HepG2 (cell line): ENCODE measurements at regions not wholly inside any gene's neighbourhood (a gene's known extent, or its start where the extent isn't known, plus 50 kb on each side); places are given as distances from the start of the nearest gene placed in this dataset.

Experiments
- ATAC-seq: fragments of 200-7000 bp; cut with Tn5 transposase; 3 replicates; pipeline ENCODE4 v1.9.1; 2020; ENCODE audit warnings: mild to moderate bottlenecking, moderate library complexity
- BruUV-seq: library from RNA; stranded (reverse); fragments of 400-500 nt; replicated peaks from 2 replicates; lab custom pipeline; 2021; lab: Mats Ljungman, UMichigan
- CTCF ChIA-PET: fragments of 300-600 bp; formaldehyde crosslinking; extraction: SDS; loops from one replicate; lab custom pipeline; 2021; ENCODE audit warnings: low total read pairs, inconsistent platforms, low intra/inter-chr PET ratio; lab: Yijun Ruan, JAX
- POLR2A ChIA-PET: fragments of 350-600 bp; sonication (Branson Sonifier 250); formaldehyde crosslinking; loops from one replicate; lab custom pipeline; 2020; ENCODE audit warnings: antibody characterized with exemption, inconsistent platforms; lab: Yijun Ruan, JAX
- DNase-seq: peaks from one replicate; pipeline ENCODE4 v3.0.0-alpha.2; 2015; ENCODE audit warnings: low spot score
- FAIRE-seq: peaks from 3 replicates; lab custom pipeline; 2011; peaks lifted over from hg19 to GRCh38; lab: Jason Lieb, UNC
- H2AFZ ChIP-seq: one replicate; pipeline ENCODE4 v1.6.1; 2011; ENCODE audit warnings: low read length, inconsistent platforms
- H3K27ac ChIP-seq: fragments of 300-600 bp; 3 replicates; pipeline ENCODE4 v1.8.0; 2011; ENCODE audit warnings: mixed run types, mild to moderate bottlenecking, mixed read lengths, low read length, inconsistent platforms; ENCODE audit not compliant: insufficient read depth; ENCODE audit errors: extremely low read length
- H3K27me3 ChIP-seq, 2 experiments: fragments of 200-600 bp in 1 of 2; 2 replicates in 1 of 2; 3 replicates in 1 of 2; pipeline versions ENCODE4 v1.6.0 to v1.8.0; 2011; ENCODE audit warnings: low read length in 2 of 2, mild to moderate bottlenecking in 2 of 2, moderate library complexity in 2 of 2, inconsistent platforms in 1 of 2; ENCODE audit not compliant: insufficient read depth in 2 of 2, control insufficient read depth in 1 of 2
- H3K36me3 ChIP-seq, 2 experiments: fragments of 200-600 bp in 1 of 2; replicated peaks in 1 of 2; 2 replicates in 1 of 2; 3 replicates in 1 of 2; pipeline versions ENCODE4 v1.5.1 to v1.8.0; 2011; ENCODE audit warnings: low read length in 2 of 2, inconsistent platforms in 1 of 2; ENCODE audit not compliant: insufficient read depth in 2 of 2, control insufficient read depth in 1 of 2
- H3K4me1 ChIP-seq: 2 replicates; pipeline ENCODE4 v1.5.1; 2012; ENCODE audit warnings: low read length, inconsistent platforms; ENCODE audit not compliant: insufficient read depth
- H3K4me2 ChIP-seq: 2 replicates; pipeline ENCODE4 v1.6.0; 2011; ENCODE audit warnings: low read depth, low read length, inconsistent platforms
- H3K4me3 ChIP-seq, 3 experiments: fragments of 200-600 bp in 1 of 3; sonication (generic), shearing (Covaris generic) in 1 of 3; replicated peaks in 1 of 3; 2 replicates each; pipeline ENCODE4 v1.5.1; 2011 to 2016; ENCODE audit warnings: low read length in 3 of 3, inconsistent platforms in 2 of 3, low read depth in 2 of 3, mild to moderate bottlenecking in 2 of 3, control low read depth in 1 of 3, mixed read lengths in 1 of 3; ENCODE audit not compliant: insufficient read depth in 1 of 3
- H3K79me2 ChIP-seq: one replicate; pipeline ENCODE4 v1.6.1; 2011; ENCODE audit warnings: low read length, inconsistent platforms; ENCODE audit not compliant: insufficient read depth
- H3K9ac ChIP-seq: 2 replicates; pipeline ENCODE4 v1.6.0; 2011; ENCODE audit warnings: mild to moderate bottlenecking, low read depth, low read length, inconsistent platforms; ENCODE audit not compliant: insufficient read depth
- H3K9me3 ChIP-seq: 2 replicates; pipeline ENCODE4 v1.5.1; 2012; ENCODE audit warnings: mild to moderate bottlenecking, low read length
- H4K20me1 ChIP-seq: 2 replicates; pipeline ENCODE4 v1.6.0; 2011; ENCODE audit warnings: inconsistent platforms, mild to moderate bottlenecking, low read length, moderate library complexity; ENCODE audit not compliant: insufficient read depth
- HMG20B ChIP-seq: conservative IDR thresholded peaks from 2 replicates; pipeline ENCODE4 v1.6.1; 2016; ENCODE audit warnings: missing genetic modification reagents, missing compliant biosample characterization
- ISX ChIP-seq: sonication (generic); formaldehyde crosslinking; conservative IDR thresholded peaks from 2 replicates; pipeline ENCODE4 v1.5.0; 2020; ENCODE audit warnings: missing genetic modification reagents
- MAFF ChIP-seq: IDR thresholded peaks from 2 replicates; pipeline ENCODE4 v1.6.1; 2011; ENCODE audit warnings: low read depth, low read length, improper control_type of control experiment
- MAFK ChIP-seq, 2 experiments: IDR thresholded peaks in 1 of 2; conservative IDR thresholded peaks in 1 of 2; 2 replicates each; pipeline ENCODE4 v1.6.1; 2011; ENCODE audit warnings: improper control_type of control experiment in 2 of 2, low read length in 2 of 2
- ZNF616 ChIP-seq: sonication (generic); formaldehyde crosslinking; IDR thresholded peaks from 2 replicates; pipeline ENCODE4 v1.5.0; 2020; ENCODE audit warnings: low read depth, mild to moderate bottlenecking, missing genetic modification reagents
- in situ Hi-C: cut with HindIII; loops from 2 replicates; pipeline ENCODE4 v1.10.0; 2017; ENCODE audit warnings: low pct_unique_long_range_greater_than_20kb; ENCODE audit not compliant: extremely low pct_ligation_motif_present
- intact Hi-C: fragments of 100-400 bp; cut with micrococcal nuclease; formaldehyde crosslinking; loops from one replicate; pipeline ENCODE4 v1.10.0; 2022; ENCODE audit not compliant: unreplicated experiment
- TF ChIP-seq, protein P1 (sequence below): sonication (generic); formaldehyde crosslinking; IDR thresholded peaks from 2 replicates; pipeline ENCODE4 v1.5.0; 2020; ENCODE audit warnings: mild to moderate bottlenecking, missing genetic modification reagents
- TF ChIP-seq, protein P2 (sequence below): sonication (generic); formaldehyde crosslinking; IDR thresholded peaks from 2 replicates; pipeline ENCODE4 v1.5.0; 2020; ENCODE audit warnings: missing genetic modification reagents, mild to moderate bottlenecking, borderline replicate concordance

DNA sequence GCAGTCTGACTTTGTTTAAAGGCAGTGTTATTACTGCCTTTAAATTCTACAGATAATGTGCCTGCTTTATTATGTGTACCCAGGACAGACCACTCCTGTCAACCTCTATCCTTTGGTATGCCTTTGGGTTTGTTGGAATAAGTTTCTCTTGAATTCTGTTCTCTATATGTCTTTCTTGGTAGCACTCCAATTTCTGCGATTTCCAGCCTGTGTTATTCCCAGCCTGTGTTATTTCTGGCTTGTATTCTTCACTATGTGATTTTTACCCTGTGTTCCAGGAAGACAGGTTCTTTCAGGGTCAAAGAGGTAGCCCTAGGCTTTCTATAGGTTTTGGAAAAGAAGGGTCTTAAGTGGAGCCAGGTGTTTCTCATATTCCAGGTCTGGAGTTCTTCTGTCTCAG is 407.4 kb upstream of the AZI2 start (continued):
- TF ChIP-seq, protein P1, sequence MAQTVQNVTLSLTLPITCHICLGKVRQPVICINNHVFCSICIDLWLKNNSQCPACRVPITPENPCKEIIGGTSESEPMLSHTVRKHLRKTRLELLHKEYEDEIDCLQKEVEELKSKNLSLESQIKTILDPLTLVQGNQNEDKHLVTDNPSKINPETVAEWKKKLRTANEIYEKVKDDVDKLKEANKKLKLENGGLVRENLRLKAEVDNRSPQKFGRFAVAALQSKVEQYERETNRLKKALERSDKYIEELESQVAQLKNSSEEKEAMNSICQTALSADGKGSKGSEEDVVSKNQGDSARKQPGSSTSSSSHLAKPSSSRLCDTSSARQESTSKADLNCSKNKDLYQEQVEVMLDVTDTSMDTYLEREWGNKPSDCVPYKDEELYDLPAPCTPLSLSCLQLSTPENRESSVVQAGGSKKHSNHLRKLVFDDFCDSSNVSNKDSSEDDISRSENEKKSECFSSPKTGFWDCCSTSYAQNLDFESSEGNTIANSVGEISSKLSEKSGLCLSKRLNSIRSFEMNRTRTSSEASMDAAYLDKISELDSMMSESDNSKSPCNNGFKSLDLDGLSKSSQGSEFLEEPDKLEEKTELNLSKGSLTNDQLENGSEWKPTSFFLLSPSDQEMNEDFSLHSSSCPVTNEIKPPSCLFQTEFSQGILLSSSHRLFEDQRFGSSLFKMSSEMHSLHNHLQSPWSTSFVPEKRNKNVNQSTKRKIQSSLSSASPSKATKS (CRISPR knock-in tag): no peak
- TF ChIP-seq ISX (CRISPR knock-in tag): no peak
- no peak for TF ChIP-seq HMG20B
- TF ChIP-seq, protein P2, sequence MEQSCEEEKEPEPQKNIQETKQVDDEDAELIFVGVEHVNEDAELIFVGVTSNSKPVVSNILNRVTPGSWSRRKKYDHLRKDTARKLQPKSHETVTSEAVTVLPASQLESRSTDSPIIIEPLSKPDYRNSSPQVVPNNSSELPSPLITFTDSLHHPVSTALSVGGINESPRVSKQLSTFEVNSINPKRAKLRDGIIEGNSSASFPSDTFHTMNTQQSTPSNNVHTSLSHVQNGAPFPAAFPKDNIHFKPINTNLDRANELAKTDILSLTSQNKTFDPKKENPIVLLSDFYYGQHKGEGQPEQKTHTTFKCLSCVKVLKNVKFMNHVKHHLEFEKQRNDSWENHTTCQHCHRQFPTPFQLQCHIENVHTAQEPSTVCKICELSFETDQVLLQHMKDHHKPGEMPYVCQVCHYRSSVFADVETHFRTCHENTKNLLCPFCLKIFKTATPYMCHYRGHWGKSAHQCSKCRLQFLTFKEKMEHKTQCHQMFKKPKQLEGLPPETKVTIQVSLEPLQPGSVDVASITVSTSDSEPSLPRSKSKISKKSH (CRISPR knock-in tag): no peak

DNA sequence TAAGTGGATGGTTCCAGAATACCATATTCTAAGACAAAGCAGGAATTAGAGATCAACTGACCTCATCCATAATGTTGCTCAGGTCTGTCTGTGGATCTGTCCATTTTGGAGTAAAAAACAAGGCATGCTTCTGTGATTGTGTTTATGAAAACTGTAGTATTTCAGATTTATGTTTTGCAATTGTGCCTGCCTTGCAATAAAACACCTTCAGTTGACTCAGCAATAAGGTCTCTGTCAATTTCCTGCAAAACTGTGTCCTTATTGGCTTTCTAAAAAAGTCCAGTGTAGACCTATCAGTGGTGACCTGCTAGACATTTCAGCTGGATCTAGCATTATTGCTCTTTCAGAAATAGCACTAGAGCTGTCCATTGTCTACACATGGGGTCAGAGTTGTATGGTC is 409.5 kb upstream of the AZI2 start:
- Histone ChIP-seq H2AFZ (no peak overlapping the region), H3K27me3 (no peaks in the 10 kb centered on the region), H3K4me2 (no peak overlapping the region), H3K79me2 (no peaks in the 10 kb centered on the region), H3K36me3 (no peaks in the 10 kb centered on the region), H3K9ac (no peak overlapping the region), H3K9me3 (0 out of 2 replicates have a peak, but pooled peaks cover 5% of the 10 kb centered on the region), H3K27ac (no peak overlapping the region), H3K4me3 (no peak overlapping the region), H3K4me1 (no peaks in the 10 kb centered on the region), H4K20me1 (no peaks in the 10 kb centered on the region)
- TF ChIP-seq ZNF616 (CRISPR knock-in tag) (no peak), MAFK (conservative IDR thresholded peaks at IDR 0.05 in 1 of 2, IDR thresholded peaks at IDR 0.05 in 1 of 2; ENCODE audit: low read length in 2 of 2) (peak in 1 of 2 experiments; percentile 71; a peak in 2 of 4 replicates), MAFF (peak; percentile 54; the same call in 1 of the 2 replicates)
- ATAC-seq (no peak), FAIRE-seq (no peak), DNase-seq (no peak)
- POLR2A ChIA-PET: no interaction called here
- BruUV-seq: no TSS peak
- CTCF ChIA-PET: no interaction called here
- in situ Hi-C loops: no loop called here
- intact Hi-C loops: no loop called here
